Esophagus muscularis mucosa (tissue), 4 donors: ENCODE measurements at regions not wholly inside any gene's neighbourhood (a gene's known extent, or its start where the extent isn't known, plus 50 kb on each side); places are given as distances from the start of the nearest gene placed in this dataset.
A peak's percentile ranks its signal among the peaks of the same experiment; 100 is the strongest.

ENCODE experiments used
- DNase-seq: peaks from one replicate; pipeline ENCODE4 v3.0.0-alpha.2; 2017; ENCODE audit errors: extremely low spot score
- H3K27ac ChIP-seq, 4 donors: fragments of 200-600 bp; sonication (generic); replicated peaks in 1 of 4; 1 replicate in 3 of 4; 2 replicates in 1 of 4; pipeline ENCODE4 v1.5.1; 2016 to 2019; ENCODE audit warnings: mild to moderate bottlenecking in 1 of 4
- H3K27me3 ChIP-seq, 4 donors: fragments of 200-600 bp; sonication (generic); one replicate each; pipeline versions ENCODE4 v1.5.1 to v1.6.0; 2016 to 2019
- H3K36me3 ChIP-seq, 4 donors: fragments of 200-600 bp; sonication (generic); one replicate each; pipeline ENCODE4 v1.5.1; 2016 to 2019
- H3K4me1 ChIP-seq, 4 donors: fragments of 200-600 bp; sonication (generic); one replicate each; pipeline ENCODE4 v1.5.1; 2016 to 2019
- H3K4me3 ChIP-seq, 4 donors: fragments of 200-600 bp; sonication (generic); 1 replicate in 2 of 4; 2 replicates in 2 of 4; pipeline ENCODE4 v1.5.1; 2016 to 2019; ENCODE audit warnings: mild to moderate bottlenecking in 4 of 4, moderate library complexity in 1 of 4
- H3K9me3 ChIP-seq, 4 donors: fragments of 200-600 bp; sonication (generic); 1 replicate in 3 of 4; 2 replicates in 1 of 4; pipeline ENCODE4 v1.5.1; 2016 to 2019
- EP300 ChIP-seq: sonication (generic); formaldehyde crosslinking; IDR thresholded peaks from one replicate; pipeline ENCODE4 v1.6.1; 2017; ENCODE audit warnings: antibody characterized with exemption
- POLR2A ChIP-seq: fragments of 450-650 bp; IDR thresholded peaks from one replicate; pipeline ENCODE4 v1.6.1; 2017; ENCODE audit warnings: antibody characterized with exemption, moderate library complexity, mild to moderate bottlenecking, low read depth
- POLR2AphosphoS5 ChIP-seq, 2 donors: sonication (generic); formaldehyde crosslinking; IDR thresholded peaks; one replicate each; pipeline ENCODE4 v1.6.1; 2017; ENCODE audit warnings: antibody characterized with exemption in 2 of 2
- WGBS: methylation state at CpG from one replicate; pipeline ENCODE4 v1.1.5; 2018; 5-methylcytosine and 5-hydroxymethylcytosine counted together
- intact Hi-C: fragments of 100-400 bp; cut with DNase I; formaldehyde crosslinking; loops from one replicate; pipeline ENCODE4 v1.15.1; 2023
- TF ChIP-seq, protein P1 (sequence below), 3 experiments: fragments of 200-600 bp in 2 of 3; fragments of 450-650 bp in 1 of 3; sonication (generic) in 2 of 3; IDR thresholded peaks; one replicate each; pipeline ENCODE4 v1.5.1; 2017 to 2019; ENCODE audit warnings: antibody characterized with exemption in 3 of 3, mild to moderate bottlenecking in 2 of 3, moderate library complexity in 1 of 3

DNA sequence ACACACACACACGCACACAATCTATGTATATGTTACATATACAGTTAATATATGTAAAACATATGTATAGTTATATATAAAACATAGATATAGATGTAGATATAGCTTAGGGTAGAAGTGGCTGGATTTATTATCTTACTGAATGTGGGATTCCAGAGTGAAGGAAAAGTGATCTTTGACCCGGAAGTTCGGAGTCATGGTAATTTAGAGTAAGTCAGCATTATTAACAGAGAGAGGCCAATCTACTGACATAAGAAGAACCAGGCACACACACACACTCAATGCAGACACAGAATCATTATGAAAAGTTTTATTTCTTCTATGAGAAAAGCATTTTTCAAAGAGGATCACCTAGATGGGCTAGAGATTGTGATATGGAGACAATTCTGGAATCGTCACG is 384.2 kb upstream of the NOVA1 start:
- H3K4me3 ChIP-seq: no peak overlapping the region
- H3K9me3 ChIP-seq: no peaks in the 10 kb centered on the region
- WGBS: 91% methylated on average over 5 of the region's 5 CpGs
- H3K4me1 ChIP-seq: no peaks in the 10 kb centered on the region
- TF ChIP-seq EP300: no peak
- no peak for TF ChIP-seq POLR2A
- TF ChIP-seq, protein P1, sequence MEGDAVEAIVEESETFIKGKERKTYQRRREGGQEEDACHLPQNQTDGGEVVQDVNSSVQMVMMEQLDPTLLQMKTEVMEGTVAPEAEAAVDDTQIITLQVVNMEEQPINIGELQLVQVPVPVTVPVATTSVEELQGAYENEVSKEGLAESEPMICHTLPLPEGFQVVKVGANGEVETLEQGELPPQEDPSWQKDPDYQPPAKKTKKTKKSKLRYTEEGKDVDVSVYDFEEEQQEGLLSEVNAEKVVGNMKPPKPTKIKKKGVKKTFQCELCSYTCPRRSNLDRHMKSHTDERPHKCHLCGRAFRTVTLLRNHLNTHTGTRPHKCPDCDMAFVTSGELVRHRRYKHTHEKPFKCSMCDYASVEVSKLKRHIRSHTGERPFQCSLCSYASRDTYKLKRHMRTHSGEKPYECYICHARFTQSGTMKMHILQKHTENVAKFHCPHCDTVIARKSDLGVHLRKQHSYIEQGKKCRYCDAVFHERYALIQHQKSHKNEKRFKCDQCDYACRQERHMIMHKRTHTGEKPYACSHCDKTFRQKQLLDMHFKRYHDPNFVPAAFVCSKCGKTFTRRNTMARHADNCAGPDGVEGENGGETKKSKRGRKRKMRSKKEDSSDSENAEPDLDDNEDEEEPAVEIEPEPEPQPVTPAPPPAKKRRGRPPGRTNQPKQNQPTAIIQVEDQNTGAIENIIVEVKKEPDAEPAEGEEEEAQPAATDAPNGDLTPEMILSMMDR (IDR thresholded peaks at IDR 0.05): no peak
- TF ChIP-seq POLR2AphosphoS5 (IDR thresholded peaks at IDR 0.05): no peak
- no peaks in the 10 kb centered on the region for H3K27me3 ChIP-seq
- intact Hi-C loops: no loop called here
- no peak for DNase-seq
- no peaks in the 10 kb centered on the region for H3K36me3 ChIP-seq
- H3K27ac ChIP-seq: no peak overlapping the region

GRCh38 chr14:26984311-26985177 is 386.7 kb upstream of the NOVA1 start:
- intact Hi-C loops: loop anchor here (2.0 kb wide), 1 partner anchor 590 kb away; no protein-coding TSS in a partner anchor

GRCh38 chr14:26987744-26988363 is 390.0 kb upstream of the NOVA1 start:
- no peaks in the 10 kb centered on the region for H3K4me1 ChIP-seq
- H3K27ac ChIP-seq: no peak overlapping the region
- TF ChIP-seq POLR2AphosphoS5 (IDR thresholded peaks at IDR 0.05) (no peak), POLR2A (no peak), EP300 (no peak)
- TF ChIP-seq, protein P1 (IDR thresholded peaks at IDR 0.05): no peak
- WGBS: 87% methylated on average over 7 of the region's 7 CpGs
- no peaks in the 10 kb centered on the region for H3K27me3 ChIP-seq
- H3K9me3 ChIP-seq: no peaks in the 10 kb centered on the region
- H3K36me3 ChIP-seq: no peaks in the 10 kb centered on the region
- DNase-seq: no peak
- no peak overlapping the region for H3K4me3 ChIP-seq
- intact Hi-C loops: no loop called here

More at GRCh38 chr14:26984311-26985177, 386.7 kb upstream of the NOVA1 start:
- Histone ChIP-seq H3K4me3 (no peak overlapping the region), H3K4me1 (no peaks in the 10 kb centered on the region), H3K36me3 (no peaks in the 10 kb centered on the region), H3K27ac (no peak overlapping the region), H3K9me3 (no peaks in the 10 kb centered on the region), H3K27me3 (no peaks in the 10 kb centered on the region)
- WGBS: 39% methylated on average over 9 of the region's 9 CpGs
- no peak for TF ChIP-seq EP300
- TF ChIP-seq, protein P1 (IDR thresholded peaks at IDR 0.05): peak; percentile 55 to 74 (median 72)
- DNase-seq: no peak

- DNase-seq: no peak
- Histone ChIP-seq H3K36me3 (no peaks in the 10 kb centered on the region), H3K4me3 (no peak overlapping the region), H3K27ac (no peak overlapping the region), H3K4me1 (no peaks in the 10 kb centered on the region), H3K9me3 (no peaks in the 10 kb centered on the region), H3K27me3 (no peaks in the 10 kb centered on the region)
- TF ChIP-seq EP300 (no peak), POLR2A (no peak), POLR2AphosphoS5 (IDR thresholded peaks at IDR 0.05) (no peak)
- TF ChIP-seq, protein P1 (IDR thresholded peaks at IDR 0.05): no peak
- intact Hi-C loops: no loop called here
Observed at GRCh38 chr14:26990946-26991345, 393.1 kb upstream of the NOVA1 start.
